ENCODE measurements at regions not wholly inside any gene's neighbourhood (a gene's known extent, or its start where the extent isn't known, plus 50 kb on each side); places are given as distances from the start of the nearest gene placed in this dataset.

DNA sequence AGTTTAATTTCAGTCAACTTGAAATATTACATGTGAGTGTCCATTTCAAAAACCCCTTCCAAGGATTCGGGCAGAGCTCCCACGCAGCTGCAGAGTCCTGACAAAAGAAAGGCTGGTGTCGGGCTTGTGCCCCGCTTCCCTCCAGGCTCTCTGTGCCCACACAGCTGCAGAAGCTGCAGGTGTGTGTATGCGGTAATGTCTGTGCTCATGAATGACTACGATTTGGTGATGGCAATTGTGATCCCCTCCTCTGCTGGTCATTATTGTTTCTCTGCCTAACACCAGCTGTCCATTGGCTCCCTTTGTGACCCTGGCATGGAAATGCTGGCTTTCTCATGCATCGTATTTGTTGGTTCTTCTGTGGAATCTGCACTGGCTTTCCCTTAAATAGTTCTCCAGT lies 224.8 kb downstream of the NUP35 start:
- TF ChIP-seq POLR2A (IDR thresholded peaks at IDR 0.05; ENCODE audit: low read depth, low read length) (no peak), POLR2AphosphoS5 (IDR thresholded peaks at IDR 0.05; ENCODE audit: low read depth, low read length) (no peak)
